ENCODE measurements at regions not wholly inside any gene's neighbourhood (a gene's known extent, or its start where the extent isn't known, plus 50 kb on each side); places are given as distances from the start of the nearest gene placed in this dataset.

- TF ChIP-seq CTCF (IDR thresholded peaks at IDR 0.05) = no peak
- TF ChIP-seq ZFX (IDR thresholded peaks at IDR 0.05; ENCODE audit: borderline replicate concordance) = no peak
Observed at GRCh38 chr14:82244791-82245190, 711.1 kb upstream of the SEL1L start.

All from 22Rv1 (cell line).